Liver (tissue), 3 donors: ENCODE measurements at regions not wholly inside any gene's neighbourhood (a gene's known extent, or its start where the extent isn't known, plus 50 kb on each side); places are given as distances from the start of the nearest gene placed in this dataset.

Experiments used
- FOXA1 ChIP-seq: IDR thresholded peaks from 2 replicates; pipeline ENCODE4 v1.6.1; 2016; ENCODE audit warnings: antibody characterized with exemption
- GABPA ChIP-seq, 2 donors: IDR thresholded peaks in 1 of 2; conservative IDR thresholded peaks in 1 of 2; 2 replicates each; pipeline ENCODE4 v1.6.1; 2016; ENCODE audit warnings: antibody characterized with exemption in 2 of 2, mild to moderate bottlenecking in 1 of 2, moderate library complexity in 1 of 2
- NR2F2 ChIP-seq: IDR thresholded peaks from 2 replicates; pipeline ENCODE4 v1.6.1; 2016; ENCODE audit warnings: antibody characterized with exemption
- RAD21 ChIP-seq, 2 donors: IDR thresholded peaks; 2 replicates each; pipeline ENCODE4 v1.6.1; 2016; ENCODE audit warnings: antibody characterized with exemption in 2 of 2, mild to moderate bottlenecking in 2 of 2
- TAF1 ChIP-seq: conservative IDR thresholded peaks from 2 replicates; pipeline ENCODE4 v1.6.1; 2016; ENCODE audit warnings: antibody characterized with exemption, mild to moderate bottlenecking
- TF ChIP-seq, protein P1 (sequence below): fragments of 150-350 bp; IDR thresholded peaks from 2 replicates; pipeline ENCODE4 v1.5.1; 2017; ENCODE audit warnings: improper control_type of control experiment, low read depth, low read length; ENCODE audit not compliant: missing input control
- TF ChIP-seq, protein P2 (sequence below): IDR thresholded peaks from 2 replicates; pipeline ENCODE4 v1.6.1; 2016; ENCODE audit warnings: antibody characterized with exemption
- TF ChIP-seq, protein P3 (sequence below): IDR thresholded peaks from 2 replicates; pipeline ENCODE4 v1.6.1; 2016; ENCODE audit warnings: antibody characterized with exemption
- donor health status: healthy.
- donor health status: healthy.

DNA sequence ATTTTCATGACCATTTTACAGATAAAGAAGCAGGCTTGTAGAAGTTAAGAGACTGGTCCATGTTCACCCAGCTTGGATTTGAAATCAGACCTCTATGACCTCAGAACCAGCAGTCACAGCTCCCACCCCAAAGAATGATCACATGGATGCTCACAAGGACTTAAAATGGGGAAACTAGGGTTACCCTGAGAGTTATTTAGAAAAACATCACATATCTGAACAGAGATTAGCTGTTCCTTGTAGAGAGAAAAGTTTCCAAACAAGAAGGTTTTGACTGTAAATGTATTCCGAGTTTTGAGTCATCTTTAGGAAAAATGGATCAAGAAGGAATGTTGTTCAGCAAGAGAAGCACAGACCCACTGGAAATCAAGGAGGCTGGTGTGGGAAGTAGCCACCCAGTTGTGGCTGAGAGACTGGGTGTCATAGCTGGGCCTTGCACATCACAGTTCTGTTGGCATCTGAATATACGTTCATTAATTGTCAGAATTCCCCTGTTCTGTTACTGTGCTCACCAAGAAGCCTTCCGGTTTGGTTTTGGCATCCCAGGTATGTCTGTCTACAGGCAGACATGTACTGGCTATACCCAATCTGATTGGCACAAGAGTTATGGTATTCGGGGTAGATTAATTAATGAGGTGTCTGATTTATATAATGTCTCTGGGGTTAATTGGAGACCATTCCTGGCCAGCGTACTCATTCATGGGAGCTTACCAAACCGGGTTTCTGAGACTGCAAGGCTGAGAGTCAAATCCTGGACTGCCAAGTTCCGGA, 371.8 kb upstream of the SLC14A2 start:
- TF ChIP-seq, protein P1, sequence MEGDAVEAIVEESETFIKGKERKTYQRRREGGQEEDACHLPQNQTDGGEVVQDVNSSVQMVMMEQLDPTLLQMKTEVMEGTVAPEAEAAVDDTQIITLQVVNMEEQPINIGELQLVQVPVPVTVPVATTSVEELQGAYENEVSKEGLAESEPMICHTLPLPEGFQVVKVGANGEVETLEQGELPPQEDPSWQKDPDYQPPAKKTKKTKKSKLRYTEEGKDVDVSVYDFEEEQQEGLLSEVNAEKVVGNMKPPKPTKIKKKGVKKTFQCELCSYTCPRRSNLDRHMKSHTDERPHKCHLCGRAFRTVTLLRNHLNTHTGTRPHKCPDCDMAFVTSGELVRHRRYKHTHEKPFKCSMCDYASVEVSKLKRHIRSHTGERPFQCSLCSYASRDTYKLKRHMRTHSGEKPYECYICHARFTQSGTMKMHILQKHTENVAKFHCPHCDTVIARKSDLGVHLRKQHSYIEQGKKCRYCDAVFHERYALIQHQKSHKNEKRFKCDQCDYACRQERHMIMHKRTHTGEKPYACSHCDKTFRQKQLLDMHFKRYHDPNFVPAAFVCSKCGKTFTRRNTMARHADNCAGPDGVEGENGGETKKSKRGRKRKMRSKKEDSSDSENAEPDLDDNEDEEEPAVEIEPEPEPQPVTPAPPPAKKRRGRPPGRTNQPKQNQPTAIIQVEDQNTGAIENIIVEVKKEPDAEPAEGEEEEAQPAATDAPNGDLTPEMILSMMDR = no peak
- TF ChIP-seq GABPA (IDR thresholded peaks at IDR 0.05 in 1 of 2, conservative IDR thresholded peaks at IDR 0.05 in 1 of 2) (no peak), FOXA1 (no peak), RAD21 (IDR thresholded peaks at IDR 0.05) (no peak), TAF1 (no peak), NR2F2 (no peak)
- TF ChIP-seq, protein P2, sequence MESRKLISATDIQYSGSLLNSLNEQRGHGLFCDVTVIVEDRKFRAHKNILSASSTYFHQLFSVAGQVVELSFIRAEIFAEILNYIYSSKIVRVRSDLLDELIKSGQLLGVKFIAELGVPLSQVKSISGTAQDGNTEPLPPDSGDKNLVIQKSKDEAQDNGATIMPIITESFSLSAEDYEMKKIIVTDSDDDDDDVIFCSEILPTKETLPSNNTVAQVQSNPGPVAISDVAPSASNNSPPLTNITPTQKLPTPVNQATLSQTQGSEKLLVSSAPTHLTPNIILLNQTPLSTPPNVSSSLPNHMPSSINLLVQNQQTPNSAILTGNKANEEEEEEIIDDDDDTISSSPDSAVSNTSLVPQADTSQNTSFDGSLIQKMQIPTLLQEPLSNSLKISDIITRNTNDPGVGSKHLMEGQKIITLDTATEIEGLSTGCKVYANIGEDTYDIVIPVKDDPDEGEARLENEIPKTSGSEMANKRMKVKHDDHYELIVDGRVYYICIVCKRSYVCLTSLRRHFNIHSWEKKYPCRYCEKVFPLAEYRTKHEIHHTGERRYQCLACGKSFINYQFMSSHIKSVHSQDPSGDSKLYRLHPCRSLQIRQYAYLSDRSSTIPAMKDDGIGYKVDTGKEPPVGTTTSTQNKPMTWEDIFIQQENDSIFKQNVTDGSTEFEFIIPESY = no peak
- TF ChIP-seq, protein P3, sequence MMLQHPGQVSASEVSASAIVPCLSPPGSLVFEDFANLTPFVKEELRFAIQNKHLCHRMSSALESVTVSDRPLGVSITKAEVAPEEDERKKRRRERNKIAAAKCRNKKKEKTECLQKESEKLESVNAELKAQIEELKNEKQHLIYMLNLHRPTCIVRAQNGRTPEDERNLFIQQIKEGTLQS = no peak
